ENCODE measurements at regions not wholly inside any gene's neighbourhood (a gene's known extent, or its start where the extent isn't known, plus 50 kb on each side); places are given as distances from the start of the nearest gene placed in this dataset.

- H3K27me3 ChIP-seq (ENCODE audit: control insufficient read depth, insufficient read depth, low read length), result no peaks in the 10 kb centered on the region
- H3K4me3 ChIP-seq (ENCODE audit: low read depth in 2 of 2, low read length in 2 of 2), result no peak overlapping the region
- ChIA-PET CTCF (no interaction called here), POLR2A (no interaction called here)
- no peaks in the 10 kb centered on the region for H3K9me3 ChIP-seq (ENCODE audit: control insufficient read depth, insufficient read depth, low read depth, low read length)
- in situ Hi-C loops (cut with HindIII; ENCODE audit: low pct_unique_long_range_greater_than_20kb, low sequenced_read_pairs), result no loop called here
- DNase-seq (ENCODE audit: low read depth, low spot score) (no peak), ATAC-seq (no peak)
- no peaks in the 10 kb centered on the region for H3K36me3 ChIP-seq (ENCODE audit: control insufficient read depth, insufficient read depth, low read length)
- TF ChIP-seq REST (IDR thresholded peaks at IDR 0.05; ENCODE audit: insufficient read depth in 1 of 2, low read depth in 2 of 2, low read length in 1 of 2), result no peak
- TF ChIP-seq TCF7L2 (IDR thresholded peaks at IDR 0.05; ENCODE audit: low read depth, low read length), result no peak
- TF ChIP-seq CTCF (IDR thresholded peaks at IDR 0.05), result no peak
- no peak for TF ChIP-seq POLR2AphosphoS5 (IDR thresholded peaks at IDR 0.05; ENCODE audit: low read depth, low read length)
- no peak overlapping the region for H3K27ac ChIP-seq (ENCODE audit: low read length)
- BruUV-seq (replicated peaks), result no TSS peak
- H3K4me1 ChIP-seq (ENCODE audit: control insufficient read depth, insufficient read depth, low read length), result no peaks in the 10 kb centered on the region
- intact Hi-C loops (cut with micrococcal nuclease; ENCODE audit: unreplicated experiment), result no loop called here
Measured at GRCh38 chr16:48089053-48089792, 66.6 kb downstream of the ABCC12 start.

GRCh38 chr16:48087639-48088038 lies 68.2 kb downstream of the ABCC12 start:
- H3K36me3 ChIP-seq (ENCODE audit: control insufficient read depth, insufficient read depth, low read length), result no peaks in the 10 kb centered on the region
- no peaks in the 10 kb centered on the region for H3K9me3 ChIP-seq (ENCODE audit: control insufficient read depth, insufficient read depth, low read depth, low read length)
- BruUV-seq (replicated peaks), result no TSS peak
- ChIA-PET POLR2A (no interaction called here), CTCF (no interaction called here)
- in situ Hi-C loops (cut with HindIII; ENCODE audit: low pct_unique_long_range_greater_than_20kb, low sequenced_read_pairs) (no loop called here), intact Hi-C loops (cut with micrococcal nuclease; ENCODE audit: unreplicated experiment) (no loop called here)
- DNase-seq (ENCODE audit: low read depth, low spot score) (no peak), ATAC-seq (no peak)
- no peaks in the 10 kb centered on the region for H3K4me1 ChIP-seq (ENCODE audit: control insufficient read depth, insufficient read depth, low read length)
- TF ChIP-seq CTCF (IDR thresholded peaks at IDR 0.05) (no peak), POLR2AphosphoS5 (IDR thresholded peaks at IDR 0.05; ENCODE audit: low read depth, low read length) (no peak), REST (IDR thresholded peaks at IDR 0.05; ENCODE audit: insufficient read depth in 1 of 2, low read depth in 2 of 2, low read length in 1 of 2) (no peak), TCF7L2 (IDR thresholded peaks at IDR 0.05; ENCODE audit: low read depth, low read length) (no peak), SIN3A (IDR thresholded peaks at IDR 0.05; ENCODE audit: borderline replicate concordance, insufficient read depth, low read depth, low read length) (no peak)
- H3K27ac ChIP-seq (ENCODE audit: low read length), result no peak overlapping the region
- H3K4me3 ChIP-seq (ENCODE audit: low read depth in 2 of 2, low read length in 2 of 2), result no peak overlapping the region
- no peaks in the 10 kb centered on the region for H3K27me3 ChIP-seq (ENCODE audit: control insufficient read depth, insufficient read depth, low read length)
